Stimulated activated CD4-positive, alpha-beta T cell treated with anti-CD3 and anti-CD28 coated beads, Interleukin-15, amount 100 ng/mL, for 24 hours (primary cell): ENCODE measurements at regions not wholly inside any gene's neighbourhood (a gene's known extent, or its start where the extent isn't known, plus 50 kb on each side); places are given as distances from the start of the nearest gene placed in this dataset.

ENCODE experiments used
- DNase-seq: peaks from one replicate; pipeline ENCODE4 v3.0.0-alpha.2; 2020

DNA sequence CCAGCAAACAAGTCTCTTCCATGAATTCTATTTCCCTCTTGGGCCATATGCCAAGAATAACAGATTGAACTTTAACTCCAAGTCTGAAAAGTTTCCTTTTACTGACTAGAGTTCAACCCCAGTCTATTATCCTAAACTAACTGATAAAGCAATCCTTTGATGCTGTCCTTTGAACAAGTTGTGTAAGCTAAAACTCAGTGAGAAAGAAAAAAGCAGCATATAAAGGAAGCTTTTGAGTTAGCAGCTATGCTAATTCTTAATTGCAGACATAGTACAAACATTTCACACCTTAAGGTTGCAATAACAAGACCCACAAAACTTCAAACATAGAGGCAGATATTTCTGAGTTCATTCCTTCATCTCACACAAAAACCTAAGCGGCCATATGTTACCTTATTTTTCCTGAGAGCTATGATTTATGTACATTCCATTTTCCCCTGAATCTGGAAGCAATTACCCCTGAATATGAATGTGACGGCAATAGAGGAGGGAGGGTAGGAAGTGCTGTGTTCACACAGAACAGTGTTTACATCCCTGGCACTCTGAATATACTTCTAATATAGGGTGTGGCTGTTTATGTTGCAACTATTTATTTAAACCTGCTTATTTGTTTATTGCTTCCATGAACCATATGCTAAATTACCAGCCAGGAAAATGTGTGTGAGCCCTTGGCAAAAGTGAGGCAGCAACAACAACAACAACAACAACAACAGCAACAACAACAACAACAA is 180.6 kb downstream of the IRS1 start:
- no peak for DNase-seq

DNA sequence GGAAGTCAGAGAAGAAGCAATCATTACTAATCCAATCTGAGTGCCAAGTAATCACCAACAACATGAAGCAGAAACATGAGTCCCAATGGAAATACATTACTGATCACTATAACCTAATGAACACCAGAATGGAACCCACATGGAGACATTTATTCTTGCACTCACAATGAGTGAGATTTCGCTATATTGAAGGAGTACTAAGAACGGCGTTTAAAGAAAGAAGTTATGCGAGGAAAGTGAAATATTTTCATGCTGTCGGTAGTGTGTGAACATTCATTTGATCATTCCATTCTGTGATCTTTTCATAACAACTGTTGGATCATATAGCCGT is 181.1 kb downstream of the IRS1 start:
- no peak for DNase-seq

DNA sequence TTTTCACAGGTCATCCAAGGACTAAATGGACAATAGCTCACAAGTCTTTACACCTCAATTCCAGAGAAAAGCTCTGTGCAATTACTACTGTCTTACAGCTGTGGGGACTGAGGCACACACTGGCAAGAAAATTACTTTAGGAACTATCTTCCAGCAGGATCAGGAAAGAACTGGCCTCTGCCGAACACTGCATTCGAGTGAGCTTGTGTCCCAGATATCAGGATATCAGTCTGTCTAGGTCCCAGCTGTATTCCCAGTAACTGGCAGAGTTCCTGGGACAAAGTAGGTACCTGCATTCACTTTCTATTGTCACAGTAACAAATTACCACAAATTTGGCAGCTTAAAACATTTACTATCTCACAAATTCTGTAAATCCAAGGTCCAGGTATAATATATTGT is 183.7 kb downstream of the IRS1 start:
- DNase-seq: no peak

DNA sequence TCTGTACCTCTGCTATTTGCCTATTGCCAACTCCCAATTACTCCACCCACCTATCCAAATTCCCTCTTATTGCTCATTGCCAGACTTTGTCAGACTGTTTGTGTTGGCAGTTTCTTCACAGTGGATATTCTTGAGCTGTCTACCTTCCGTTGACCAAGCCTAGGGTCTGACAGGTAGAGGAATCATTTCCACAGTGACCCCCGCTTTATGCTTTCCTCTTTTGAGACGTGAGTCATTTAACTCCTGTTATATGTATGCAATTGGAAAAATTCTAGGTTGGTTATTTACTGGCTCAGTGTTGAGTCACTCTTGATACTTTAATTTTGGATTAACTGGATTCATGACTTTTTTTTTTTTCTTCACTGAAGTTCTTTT is 187.7 kb downstream of the IRS1 start:
- DNase-seq: no peak

DNA sequence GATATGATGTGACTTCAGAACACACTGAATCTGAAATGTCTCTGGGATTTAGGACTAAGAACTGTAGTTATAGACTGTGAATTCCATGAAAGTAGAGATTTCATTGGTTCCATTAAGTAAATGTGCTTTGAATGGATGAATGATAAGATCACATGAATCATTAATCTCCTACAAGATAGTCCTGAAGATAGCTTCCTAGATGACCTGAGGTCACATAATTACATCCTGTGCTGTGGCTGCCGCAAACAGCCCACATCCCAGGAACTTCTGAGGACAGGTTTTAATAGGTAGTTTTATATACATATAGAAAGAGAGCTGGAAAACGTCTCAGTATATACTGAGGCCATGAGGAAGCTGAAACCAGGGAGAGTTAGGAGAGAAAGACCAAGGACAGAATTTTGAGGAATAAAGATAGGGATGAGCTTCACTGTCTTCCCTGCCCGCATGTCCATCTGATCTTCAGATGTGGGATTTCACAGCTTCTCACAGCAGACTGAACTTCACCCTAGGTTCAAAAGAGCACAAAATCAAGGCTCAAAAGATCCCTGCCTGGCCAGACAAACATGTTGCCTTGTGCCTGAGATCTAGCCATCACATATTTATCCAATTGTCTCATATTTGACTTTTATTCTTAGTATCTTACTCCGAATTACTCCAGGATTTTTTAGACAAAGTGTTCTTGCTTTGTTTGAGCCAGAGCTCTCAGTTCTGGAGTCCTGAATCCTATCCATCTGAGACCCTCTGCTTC is 188.2 kb downstream of the IRS1 start:
- DNase-seq: no peak

DNA sequence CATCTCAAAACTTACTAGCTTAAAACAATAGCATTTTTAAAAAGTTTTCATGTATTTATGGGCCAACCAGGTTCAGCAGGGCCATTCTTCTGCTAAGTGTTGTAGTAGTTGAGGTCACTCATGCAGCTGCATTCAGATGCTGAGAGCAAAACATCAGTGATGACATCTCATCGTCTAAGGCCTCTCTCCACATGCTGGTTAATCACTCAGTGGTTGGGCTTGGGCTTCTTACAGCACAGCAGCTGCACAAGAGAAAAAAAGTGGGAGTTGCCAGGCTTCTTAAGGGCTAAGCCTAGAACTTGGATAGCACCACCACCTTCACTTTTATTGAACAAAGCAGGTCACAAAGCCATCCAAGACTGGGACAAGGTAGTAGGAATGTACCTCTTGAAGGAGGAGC is 190.3 kb downstream of the IRS1 start:
- no peak for DNase-seq

DNA sequence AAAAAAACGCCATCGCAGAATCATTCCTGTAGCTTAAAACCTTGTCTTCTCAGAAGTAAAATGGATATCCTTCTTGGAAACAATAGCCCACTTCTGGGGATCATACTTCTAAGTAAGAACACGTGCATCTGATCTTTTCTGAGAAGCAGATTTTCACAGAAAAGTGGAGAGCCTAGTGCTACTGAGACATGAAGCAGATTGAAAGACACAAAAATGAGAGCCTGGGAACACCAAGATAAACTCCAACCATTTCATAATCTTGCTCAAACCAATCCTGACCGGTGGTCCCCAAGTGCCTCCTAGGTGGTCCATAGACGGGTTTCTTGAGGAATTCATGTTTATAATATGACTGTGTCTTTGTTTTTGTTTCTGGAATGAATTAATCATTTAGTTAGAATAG is 191.2 kb downstream of the IRS1 start:
- DNase-seq: no peak

DNA sequence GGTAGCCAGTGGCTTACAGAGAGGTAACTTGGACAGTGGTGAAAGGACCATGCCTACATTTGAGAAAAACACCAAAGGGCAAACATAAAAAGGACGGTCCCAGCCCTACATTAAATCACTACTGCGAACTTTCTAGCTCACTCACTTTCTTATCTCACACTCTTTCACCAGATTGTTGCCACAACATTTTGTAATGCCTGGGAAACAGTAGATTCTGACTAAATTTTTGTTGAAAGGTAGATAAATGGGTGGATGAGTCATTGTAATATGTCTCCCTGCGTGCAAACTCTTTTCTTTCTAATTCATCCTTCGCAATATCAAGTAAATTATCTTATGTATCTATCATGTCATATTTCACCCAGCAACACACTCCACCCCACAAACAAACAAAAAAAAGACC is 192.2 kb downstream of the IRS1 start:
- DNase-seq: no peak

DNA sequence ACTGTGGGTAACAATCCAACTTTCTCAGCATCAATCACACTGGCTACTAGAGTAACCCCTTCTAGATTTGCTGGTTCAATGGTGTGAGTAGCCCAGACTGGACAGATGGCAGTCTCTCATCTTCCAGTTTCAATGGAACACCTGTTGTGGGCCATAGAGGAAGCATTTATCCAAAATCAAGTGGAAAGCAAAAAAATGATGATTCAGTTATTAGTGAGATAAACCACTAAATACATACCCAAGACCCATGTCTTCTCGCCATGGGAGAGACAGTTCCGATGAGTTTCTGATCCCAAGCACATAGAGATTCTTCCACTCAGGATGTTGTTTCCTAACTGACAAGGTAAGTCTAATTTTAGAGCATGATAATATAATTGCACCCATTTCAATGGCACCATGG is 194.0 kb downstream of the IRS1 start:
- no peak for DNase-seq

DNA sequence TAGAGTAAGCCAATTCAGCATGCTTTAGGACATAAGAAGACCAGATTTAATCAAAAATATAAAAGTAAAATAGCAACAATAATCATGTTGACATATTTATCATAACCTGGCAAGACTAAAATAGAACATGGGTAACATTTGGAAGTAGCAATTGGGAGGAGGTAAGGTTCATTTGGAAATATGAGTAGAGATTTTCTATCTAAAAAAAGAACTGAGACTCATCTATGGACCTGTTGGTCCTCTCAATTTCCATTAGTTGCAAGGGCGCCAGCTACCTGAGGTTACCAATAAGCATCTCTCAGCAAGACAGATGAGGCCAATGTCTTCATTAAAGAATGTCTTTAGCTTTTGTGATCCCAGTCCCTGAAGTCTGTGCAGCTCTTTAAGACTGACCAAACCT is 196.0 kb downstream of the IRS1 start:
- no peak for DNase-seq

DNA sequence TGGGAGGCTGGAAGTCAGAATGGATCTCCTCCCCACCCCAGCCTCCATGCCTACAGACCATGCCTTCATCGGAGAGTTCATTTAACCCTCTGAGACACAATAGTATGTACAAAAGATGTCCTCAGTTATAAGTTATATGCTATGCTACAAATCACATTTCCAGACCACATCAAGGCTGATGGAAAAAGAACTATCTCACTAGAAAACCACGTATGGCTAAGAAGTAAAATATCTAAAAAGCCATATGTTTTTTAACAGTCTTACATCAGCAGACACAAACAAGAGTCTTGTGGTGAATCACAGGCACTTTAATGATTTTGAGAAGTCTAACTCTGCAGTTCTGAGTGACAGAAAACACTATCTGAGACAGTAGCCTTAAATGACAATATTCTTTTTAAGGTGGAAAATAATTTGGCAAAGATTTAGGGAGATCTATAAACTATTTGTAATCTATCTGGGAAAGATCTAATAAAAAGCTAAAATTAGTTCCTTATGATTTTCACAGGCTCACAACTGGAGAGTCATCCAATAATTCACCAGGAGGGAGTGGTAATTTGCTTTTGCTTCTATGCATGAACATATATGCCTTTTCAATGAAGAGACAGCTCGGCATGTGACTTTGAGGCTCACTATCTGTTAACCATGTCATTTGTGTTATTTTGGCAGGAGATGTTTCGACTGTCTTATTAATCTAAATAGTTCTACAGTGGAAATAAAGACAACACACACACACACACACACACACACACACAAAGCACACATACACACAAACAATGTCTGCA is 197.5 kb downstream of the IRS1 start:
- DNase-seq: no peak

DNA sequence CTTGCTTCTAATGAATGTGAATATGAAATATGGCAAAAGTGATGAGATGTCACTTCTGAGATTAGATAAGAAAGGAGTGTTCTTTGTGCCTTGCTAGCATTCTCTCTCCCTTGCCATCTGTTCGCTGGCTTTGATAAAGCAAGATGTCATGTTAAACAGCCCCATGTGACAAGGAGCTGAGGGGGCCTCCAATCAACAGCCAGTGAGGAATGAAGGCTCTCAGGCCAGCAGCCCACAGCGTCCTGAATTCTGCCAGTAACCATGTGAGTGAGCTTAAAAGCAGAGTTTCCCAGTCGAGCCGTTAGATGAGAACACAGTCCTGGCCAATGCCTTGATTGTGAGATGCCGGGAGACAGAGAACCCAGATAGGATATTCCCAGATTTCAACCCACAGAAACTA is 198.8 kb downstream of the IRS1 start:
- no peak for DNase-seq

DNA sequence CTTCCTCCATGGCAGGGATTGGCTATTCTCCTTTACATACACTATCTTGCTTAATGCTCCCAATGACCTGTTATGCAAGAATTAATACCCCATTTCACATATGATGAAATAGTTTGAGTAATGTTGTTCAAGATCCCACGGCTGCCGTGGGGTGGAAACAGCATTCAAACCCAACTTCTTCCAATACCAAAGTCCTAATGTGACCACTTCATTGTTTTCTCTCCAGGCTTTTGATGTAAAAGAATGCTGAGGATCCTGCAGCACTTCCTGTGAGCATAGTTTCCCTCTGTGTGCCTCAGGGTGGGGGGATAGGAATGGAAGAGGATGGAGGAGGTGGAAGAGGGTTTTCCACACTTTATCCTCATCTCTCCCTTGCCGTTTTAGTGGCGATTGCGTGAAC is 199.4 kb downstream of the IRS1 start:
- no peak for DNase-seq

DNA sequence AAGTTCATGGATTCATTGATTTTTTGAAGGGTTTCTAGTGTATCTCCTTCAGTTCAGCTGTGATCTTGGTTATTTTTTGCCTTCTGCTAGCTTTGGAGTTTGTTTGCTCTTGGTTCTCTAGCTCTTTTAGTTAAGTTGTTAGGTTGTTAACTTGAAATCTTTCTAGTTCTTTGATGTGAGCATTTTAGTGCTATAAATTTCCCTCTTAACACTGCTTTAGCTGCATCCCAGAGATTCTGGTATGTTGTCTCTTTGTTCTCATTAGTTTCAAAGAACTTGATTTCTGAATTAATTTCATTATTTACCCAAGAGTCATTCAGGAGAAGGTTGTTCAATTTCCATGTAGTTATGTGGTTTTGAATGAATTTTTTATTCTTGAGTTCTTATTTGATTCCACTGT is 210.6 kb downstream of the IRS1 start:
- no peak for DNase-seq

DNA sequence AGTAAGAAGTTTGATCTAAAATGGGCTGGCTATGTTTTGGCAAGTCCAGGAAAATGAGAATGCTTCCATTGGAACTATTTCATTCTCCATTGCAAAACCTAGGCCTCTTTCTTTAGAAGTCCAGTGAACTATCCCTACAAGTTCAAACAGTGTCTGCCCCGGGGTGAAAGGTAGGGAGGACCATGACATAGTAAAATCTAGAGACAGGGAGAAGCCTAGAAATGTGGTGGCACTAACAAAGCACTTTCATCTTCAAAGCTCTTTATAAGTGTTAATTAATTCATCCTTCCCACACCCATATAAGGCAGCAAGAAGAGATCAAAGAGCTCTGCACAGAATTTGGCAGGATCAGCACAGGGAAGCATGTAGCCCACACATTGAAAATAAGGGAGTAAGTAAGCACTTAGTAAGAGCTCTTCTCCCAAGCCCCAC is 214.5 kb downstream of the IRS1 start:
- no peak for DNase-seq

DNA sequence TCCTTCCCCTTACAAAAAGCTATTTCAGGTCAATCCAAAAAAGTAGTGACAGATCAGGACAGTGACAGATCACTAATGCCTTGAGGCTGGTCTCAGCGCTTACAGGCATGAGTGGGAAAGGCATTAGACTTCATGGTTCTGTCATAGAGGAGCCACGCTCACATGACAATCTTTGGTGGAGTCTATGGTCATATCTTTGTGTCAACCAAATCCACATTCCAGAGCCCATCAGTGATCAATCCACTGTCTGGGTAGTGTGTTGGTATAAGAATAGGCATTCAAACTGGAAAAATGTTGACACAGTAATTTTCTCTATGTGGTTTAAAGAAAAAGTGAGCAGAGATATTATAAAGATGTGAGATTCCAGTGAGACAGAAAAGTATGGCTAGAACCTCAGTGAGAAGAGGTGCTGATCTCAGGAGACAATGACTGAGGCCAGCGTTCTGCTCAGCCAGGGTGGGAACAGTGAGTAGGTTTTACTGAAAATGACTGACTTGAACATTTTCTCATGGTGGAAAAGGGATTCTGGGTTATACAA is 215.0 kb downstream of the IRS1 start:
- DNase-seq: no peak

DNA sequence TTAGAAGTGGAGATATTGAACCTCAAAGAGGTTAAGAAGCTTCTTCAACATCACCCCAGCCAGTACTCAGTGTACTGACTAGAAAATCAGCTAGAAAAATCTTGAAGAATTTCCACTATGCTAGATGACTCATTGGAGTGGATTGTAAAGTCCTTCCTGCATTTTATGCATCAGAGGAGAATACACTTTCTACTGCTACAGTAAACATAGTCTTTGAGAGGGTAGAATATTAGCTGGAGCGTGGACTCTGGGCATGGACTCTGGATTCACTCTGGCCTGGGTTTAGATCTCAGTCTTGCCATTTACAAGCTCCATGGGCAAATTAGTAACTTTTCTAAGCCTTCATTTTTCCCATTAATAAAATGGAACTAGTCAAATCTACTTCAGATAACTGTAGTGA is 215.9 kb downstream of the IRS1 start:
- no peak for DNase-seq

DNA sequence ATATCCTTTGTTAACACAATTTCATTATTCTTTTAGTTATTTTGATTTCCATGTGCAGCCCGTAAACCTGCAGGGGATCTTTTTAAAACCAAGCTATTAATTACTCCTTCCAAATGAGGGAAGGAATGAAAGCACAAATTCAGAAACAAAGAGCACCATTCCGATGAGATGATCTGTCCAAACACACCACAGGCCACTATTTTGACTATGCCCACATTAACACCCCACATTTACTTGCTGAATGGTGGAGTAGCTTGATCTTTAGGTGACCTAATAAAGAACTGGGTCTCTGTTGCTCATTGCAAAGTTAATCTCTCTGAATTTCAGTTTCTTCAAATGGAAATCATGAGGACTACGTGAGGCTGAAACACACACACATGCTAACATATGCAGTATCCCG is 218.0 kb downstream of the IRS1 start:
- no peak for DNase-seq

DNA sequence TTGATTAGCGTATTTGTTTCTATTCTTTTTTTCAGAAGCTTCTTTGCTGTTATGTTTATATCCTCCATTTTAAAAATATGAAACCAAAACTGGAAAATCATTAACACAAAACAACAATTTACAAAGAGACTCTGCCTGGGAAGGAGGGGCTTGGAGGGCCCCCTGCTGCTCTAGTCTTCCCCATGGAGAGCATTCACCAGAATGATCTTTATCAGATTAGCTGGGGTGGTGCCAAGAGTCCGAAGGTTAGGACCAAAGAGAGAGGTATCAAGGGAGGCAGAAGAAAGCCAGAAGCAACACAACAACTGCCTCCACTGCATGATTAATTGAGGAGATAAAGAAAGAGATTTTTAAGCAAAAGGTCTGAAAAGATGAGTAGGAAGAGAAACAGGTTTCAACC is 218.6 kb downstream of the IRS1 start:
- no peak for DNase-seq

DNA sequence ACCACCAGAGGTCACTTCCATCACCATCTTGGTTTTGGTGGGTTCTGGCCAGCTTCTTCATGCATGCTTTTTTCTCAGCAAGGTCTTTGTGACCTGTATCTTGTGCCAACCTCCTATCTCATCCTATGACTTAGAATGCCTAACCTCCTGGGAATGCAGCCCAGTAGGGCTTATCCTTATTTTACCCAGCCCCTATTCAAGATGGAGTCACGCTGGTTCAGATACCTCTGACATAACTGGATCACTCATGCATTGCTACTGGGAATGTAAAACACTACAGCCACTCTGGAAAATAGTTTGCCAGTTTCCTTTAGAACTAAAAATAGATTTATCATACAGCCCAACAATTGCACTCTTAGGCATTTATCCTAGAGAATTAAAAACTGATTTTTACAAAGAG is 219.2 kb downstream of the IRS1 start:
- DNase-seq: no peak

DNA sequence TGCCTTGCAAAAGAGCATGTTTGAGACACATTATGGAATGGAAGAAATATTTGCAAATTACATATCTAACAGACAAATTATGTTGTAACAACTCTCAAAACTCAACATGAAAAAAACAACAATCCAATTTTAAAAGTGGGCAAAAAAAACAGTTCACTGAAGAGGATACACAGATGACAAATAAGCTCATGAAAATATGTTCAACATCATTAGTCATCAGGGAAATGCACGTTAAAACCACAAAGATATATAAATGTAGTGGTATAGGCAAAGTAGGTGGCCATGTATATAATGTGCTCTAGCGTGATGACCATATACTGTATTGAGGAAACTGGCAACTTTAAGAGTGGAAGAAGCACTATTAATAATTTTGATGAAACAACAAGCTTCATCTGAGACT is 220.1 kb downstream of the IRS1 start:
- no peak for DNase-seq

DNA sequence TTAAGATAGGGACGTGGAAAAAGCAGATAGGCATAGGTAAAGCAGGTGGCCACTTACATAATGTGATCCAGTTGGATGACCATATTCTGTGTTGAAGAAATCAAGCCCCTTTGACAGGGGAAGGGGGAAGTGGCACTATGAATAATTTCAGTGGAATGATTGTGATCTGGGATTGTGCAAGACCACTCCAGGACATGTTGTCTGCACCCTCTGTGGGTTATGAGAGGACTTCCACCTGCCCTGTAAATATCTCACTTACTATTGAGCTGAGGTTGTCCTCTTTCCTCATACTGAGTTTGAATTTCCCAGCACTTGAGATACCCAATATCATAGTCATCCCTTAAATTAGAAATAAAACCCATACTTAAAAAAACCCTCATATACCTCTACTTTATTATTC is 220.7 kb downstream of the IRS1 start:
- DNase-seq: no peak

DNA sequence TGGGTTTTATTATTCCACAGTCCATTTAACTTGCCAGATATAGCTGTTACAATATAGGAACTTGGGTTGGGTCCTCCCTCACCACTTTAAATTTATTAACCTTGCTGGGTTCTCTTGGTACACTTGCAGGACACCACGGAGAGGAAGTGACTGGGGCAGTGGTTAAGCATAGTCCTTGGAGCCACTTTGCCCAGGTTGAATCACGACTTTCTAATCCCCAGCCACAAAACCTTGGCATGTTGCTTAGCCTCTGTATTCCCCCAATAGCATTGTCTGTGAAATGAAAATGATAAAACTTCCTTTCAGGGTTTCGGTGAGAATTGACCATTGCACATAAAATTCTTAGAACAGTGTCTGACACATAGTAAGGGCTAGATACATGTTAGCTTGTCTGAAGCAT is 221.2 kb downstream of the IRS1 start:
- no peak for DNase-seq

DNA sequence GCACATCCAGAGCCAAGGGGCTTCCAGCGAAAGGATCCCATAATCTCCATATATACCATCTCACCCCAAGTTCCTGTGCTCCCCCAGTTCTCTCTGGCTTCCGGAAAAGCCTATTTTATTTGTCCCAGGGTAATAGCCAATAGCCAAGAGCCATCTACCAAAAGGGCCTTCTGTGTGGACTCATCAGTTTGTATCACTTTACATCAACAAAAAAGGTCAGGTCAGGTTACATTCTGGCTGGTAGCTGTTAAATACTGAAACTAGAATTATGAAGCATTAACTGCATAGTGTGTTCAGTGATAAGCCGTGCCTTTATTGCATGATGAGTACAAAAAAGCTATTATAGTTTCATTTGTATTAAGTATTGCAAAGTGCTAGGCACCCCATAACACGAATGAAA is 223.7 kb downstream of the IRS1 start:
- DNase-seq: no peak
